ENCODE measurements at regions not wholly inside any gene's neighbourhood (a gene's known extent, or its start where the extent isn't known, plus 50 kb on each side); places are given as distances from the start of the nearest gene placed in this dataset.

DNA sequence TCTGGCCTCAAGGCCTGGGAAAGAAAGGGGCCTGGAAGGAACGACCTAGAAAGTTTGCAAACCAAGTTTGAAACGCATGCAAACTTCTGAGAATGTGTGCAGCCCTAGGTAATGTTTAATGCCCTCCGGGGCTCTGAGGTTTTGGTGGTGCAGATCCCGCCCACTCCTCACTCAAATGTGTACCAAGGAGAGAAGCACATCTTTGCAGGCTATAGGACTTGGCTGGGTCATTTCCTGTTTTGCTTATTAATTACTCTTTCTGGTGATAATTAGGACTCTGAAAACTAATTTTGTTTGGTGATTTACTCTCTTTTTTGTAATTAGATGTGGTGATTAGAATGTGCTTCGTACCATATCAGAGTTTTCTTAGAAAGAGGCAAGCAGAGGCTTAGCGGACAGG lies 625.9 kb upstream of the CADM1 start:
- Mint-ChIP-seq H3K27ac (no peak overlapping the region), H3K36me3 (ENCODE audit: low read depth) (no peaks in the 10 kb centered on the region), H3K4me1 (no peaks in the 10 kb centered on the region), H3K27me3 (ENCODE audit: insufficient read depth, low read depth, poor library complexity) (no peaks in the 10 kb centered on the region), H3K4me3 (no peak overlapping the region), H3K9me3 (no peaks in the 10 kb centered on the region)
- TF ChIP-seq POLR2AphosphoS5 (IDR thresholded peaks at IDR 0.05; ENCODE audit: low read depth) (no peak), STAT1 (IDR thresholded peaks at IDR 0.05; ENCODE audit: unreplicated experiment) (no peak), EZH2 (IDR thresholded peaks at IDR 0.05; ENCODE audit: low read depth, unreplicated experiment) (no peak), NANOG (IDR thresholded peaks at IDR 0.05; ENCODE audit: borderline replicate concordance) (no peak)
- TF ChIP-seq, protein P1, sequence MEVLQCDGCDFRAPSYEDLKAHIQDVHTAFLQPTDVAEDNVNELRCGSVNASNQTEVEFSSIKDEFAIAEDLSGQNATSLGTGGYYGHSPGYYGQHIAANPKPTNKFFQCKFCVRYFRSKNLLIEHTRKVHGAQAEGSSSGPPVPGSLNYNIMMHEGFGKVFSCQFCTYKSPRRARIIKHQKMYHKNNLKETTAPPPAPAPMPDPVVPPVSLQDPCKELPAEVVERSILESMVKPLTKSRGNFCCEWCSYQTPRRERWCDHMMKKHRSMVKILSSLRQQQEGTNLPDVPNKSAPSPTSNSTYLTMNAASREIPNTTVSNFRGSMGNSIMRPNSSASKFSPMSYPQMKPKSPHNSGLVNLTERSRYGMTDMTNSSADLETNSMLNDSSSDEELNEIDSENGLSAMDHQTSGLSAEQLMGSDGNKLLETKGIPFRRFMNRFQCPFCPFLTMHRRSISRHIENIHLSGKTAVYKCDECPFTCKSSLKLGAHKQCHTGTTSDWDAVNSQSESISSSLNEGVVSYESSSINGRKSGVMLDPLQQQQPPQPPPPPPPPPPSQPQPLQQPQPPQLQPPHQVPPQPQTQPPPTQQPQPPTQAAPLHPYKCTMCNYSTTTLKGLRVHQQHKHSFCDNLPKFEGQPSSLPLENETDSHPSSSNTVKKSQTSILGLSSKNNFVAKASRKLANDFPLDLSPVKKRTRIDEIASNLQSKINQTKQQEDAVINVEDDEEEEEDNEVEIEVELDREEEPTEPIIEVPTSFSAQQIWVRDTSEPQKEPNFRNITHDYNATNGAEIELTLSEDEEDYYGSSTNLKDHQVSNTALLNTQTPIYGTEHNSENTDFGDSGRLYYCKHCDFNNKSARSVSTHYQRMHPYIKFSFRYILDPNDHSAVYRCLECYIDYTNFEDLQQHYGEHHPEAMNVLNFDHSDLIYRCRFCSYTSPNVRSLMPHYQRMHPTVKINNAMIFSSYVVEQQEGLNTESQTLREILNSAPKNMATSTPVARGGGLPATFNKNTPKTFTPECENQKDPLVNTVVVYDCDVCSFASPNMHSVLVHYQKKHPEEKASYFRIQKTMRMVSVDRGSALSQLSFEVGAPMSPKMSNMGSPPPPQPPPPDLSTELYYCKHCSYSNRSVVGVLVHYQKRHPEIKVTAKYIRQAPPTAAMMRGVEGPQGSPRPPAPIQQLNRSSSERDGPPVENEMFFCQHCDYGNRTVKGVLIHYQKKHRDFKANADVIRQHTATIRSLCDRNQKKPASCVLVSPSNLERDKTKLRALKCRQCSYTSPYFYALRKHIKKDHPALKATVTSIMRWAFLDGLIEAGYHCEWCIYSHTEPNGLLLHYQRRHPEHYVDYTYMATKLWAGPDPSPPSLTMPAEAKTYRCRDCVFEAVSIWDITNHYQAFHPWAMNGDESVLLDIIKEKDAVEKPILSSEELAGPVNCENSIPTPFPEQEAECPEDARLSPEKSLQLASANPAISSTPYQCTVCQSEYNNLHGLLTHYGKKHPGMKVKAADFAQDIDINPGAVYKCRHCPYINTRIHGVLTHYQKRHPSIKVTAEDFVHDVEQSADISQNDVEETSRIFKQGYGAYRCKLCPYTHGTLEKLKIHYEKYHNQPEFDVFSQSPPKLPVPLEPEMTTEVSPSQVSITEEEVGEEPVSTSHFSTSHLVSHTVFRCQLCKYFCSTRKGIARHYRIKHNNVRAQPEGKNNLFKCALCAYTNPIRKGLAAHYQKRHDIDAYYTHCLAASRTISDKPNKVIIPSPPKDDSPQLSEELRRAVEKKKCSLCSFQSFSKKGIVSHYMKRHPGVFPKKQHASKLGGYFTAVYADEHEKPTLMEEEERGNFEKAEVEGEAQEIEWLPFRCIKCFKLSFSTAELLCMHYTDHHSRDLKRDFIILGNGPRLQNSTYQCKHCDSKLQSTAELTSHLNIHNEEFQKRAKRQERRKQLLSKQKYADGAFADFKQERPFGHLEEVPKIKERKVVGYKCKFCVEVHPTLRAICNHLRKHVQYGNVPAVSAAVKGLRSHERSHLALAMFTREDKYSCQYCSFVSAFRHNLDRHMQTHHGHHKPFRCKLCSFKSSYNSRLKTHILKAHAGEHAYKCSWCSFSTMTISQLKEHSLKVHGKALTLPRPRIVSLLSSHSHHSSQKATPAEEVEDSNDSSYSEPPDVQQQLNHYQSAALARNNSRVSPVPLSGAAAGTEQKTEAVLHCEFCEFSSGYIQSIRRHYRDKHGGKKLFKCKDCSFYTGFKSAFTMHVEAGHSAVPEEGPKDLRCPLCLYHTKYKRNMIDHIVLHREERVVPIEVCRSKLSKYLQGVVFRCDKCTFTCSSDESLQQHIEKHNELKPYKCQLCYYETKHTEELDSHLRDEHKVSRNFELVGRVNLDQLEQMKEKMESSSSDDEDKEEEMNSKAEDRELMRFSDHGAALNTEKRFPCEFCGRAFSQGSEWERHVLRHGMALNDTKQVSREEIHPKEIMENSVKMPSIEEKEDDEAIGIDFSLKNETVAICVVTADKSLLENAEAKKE (CRISPR knock-in tag; IDR thresholded peaks at IDR 0.05), result no peak
- TF ChIP-seq, protein P2, sequence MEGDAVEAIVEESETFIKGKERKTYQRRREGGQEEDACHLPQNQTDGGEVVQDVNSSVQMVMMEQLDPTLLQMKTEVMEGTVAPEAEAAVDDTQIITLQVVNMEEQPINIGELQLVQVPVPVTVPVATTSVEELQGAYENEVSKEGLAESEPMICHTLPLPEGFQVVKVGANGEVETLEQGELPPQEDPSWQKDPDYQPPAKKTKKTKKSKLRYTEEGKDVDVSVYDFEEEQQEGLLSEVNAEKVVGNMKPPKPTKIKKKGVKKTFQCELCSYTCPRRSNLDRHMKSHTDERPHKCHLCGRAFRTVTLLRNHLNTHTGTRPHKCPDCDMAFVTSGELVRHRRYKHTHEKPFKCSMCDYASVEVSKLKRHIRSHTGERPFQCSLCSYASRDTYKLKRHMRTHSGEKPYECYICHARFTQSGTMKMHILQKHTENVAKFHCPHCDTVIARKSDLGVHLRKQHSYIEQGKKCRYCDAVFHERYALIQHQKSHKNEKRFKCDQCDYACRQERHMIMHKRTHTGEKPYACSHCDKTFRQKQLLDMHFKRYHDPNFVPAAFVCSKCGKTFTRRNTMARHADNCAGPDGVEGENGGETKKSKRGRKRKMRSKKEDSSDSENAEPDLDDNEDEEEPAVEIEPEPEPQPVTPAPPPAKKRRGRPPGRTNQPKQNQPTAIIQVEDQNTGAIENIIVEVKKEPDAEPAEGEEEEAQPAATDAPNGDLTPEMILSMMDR (conservative IDR thresholded peaks at IDR 0.05; ENCODE audit: low read depth in 2 of 2), result no peak
- TF ChIP-seq, protein P3, sequence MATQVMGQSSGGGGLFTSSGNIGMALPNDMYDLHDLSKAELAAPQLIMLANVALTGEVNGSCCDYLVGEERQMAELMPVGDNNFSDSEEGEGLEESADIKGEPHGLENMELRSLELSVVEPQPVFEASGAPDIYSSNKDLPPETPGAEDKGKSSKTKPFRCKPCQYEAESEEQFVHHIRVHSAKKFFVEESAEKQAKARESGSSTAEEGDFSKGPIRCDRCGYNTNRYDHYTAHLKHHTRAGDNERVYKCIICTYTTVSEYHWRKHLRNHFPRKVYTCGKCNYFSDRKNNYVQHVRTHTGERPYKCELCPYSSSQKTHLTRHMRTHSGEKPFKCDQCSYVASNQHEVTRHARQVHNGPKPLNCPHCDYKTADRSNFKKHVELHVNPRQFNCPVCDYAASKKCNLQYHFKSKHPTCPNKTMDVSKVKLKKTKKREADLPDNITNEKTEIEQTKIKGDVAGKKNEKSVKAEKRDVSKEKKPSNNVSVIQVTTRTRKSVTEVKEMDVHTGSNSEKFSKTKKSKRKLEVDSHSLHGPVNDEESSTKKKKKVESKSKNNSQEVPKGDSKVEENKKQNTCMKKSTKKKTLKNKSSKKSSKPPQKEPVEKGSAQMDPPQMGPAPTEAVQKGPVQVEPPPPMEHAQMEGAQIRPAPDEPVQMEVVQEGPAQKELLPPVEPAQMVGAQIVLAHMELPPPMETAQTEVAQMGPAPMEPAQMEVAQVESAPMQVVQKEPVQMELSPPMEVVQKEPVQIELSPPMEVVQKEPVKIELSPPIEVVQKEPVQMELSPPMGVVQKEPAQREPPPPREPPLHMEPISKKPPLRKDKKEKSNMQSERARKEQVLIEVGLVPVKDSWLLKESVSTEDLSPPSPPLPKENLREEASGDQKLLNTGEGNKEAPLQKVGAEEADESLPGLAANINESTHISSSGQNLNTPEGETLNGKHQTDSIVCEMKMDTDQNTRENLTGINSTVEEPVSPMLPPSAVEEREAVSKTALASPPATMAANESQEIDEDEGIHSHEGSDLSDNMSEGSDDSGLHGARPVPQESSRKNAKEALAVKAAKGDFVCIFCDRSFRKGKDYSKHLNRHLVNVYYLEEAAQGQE (IDR thresholded peaks at IDR 0.05; ENCODE audit: unreplicated experiment), result no peak
- Histone ChIP-seq H3K4me2 (no peak overlapping the region), H3K27me3 (ENCODE audit: insufficient read depth) (no peaks in the 10 kb centered on the region), H3K4me3 (no peak overlapping the region), H3K27ac (ENCODE audit: low read depth) (no peak overlapping the region), H3K79me2 (replicated peaks; ENCODE audit: insufficient read depth) (no peaks in the 10 kb centered on the region), H4K20me1 (replicated peaks; ENCODE audit: insufficient read depth) (no peaks in the 10 kb centered on the region), H3F3A (replicated peaks; ENCODE audit: low read depth) (no peaks in the 10 kb centered on the region), H2AFZ (no peak overlapping the region), H3K9me2 (ENCODE audit: insufficient read depth) (0 out of 2 replicates have a peak, but pooled peaks cover 4% of the 10 kb centered on the region), H3K36me3 (ENCODE audit: insufficient read depth) (no peaks in the 10 kb centered on the region), H3K4me1 (ENCODE audit: insufficient read depth) (no peaks in the 10 kb centered on the region)
- DNase-seq (ENCODE audit: low spot score) (no peak), ATAC-seq (no peak)
